GM18870 (cell line): ENCODE measurements at regions not wholly inside any gene's neighbourhood (a gene's known extent, or its start where the extent isn't known, plus 50 kb on each side); places are given as distances from the start of the nearest gene placed in this dataset.

ENCODE experiments used
- ATAC-seq: cut with Tn5 transposase; IDR thresholded peaks from one replicate; pipeline ENCODE4 v1.9.1; 2021; ENCODE audit warnings: moderate library complexity; ENCODE audit not compliant: unreplicated experiment

DNA sequence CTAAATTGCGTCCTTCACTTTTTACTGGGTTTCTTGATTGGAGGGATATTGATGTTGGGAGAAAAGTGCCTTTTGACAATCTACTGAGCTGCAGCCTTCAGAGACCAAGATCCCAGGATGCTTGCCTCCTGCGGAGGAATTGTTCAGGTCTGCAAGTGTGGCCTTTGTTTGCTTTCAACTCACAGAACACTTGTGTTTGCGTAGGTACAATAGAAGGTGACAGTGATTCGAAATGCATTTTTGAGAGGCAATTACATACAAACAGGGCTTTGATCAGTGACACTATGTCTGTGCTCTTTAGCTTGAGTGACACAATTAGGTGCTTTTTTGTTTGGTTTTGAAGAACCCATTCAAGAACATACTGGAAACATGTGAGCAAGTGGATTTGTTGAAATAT lies 600.6 kb downstream of the QKI start:
- ATAC-seq: no peak

- ATAC-seq: no peak
These were observed 600.0 kb downstream of the QKI start for GRCh38 chr6:164014346-164015087.

DNA sequence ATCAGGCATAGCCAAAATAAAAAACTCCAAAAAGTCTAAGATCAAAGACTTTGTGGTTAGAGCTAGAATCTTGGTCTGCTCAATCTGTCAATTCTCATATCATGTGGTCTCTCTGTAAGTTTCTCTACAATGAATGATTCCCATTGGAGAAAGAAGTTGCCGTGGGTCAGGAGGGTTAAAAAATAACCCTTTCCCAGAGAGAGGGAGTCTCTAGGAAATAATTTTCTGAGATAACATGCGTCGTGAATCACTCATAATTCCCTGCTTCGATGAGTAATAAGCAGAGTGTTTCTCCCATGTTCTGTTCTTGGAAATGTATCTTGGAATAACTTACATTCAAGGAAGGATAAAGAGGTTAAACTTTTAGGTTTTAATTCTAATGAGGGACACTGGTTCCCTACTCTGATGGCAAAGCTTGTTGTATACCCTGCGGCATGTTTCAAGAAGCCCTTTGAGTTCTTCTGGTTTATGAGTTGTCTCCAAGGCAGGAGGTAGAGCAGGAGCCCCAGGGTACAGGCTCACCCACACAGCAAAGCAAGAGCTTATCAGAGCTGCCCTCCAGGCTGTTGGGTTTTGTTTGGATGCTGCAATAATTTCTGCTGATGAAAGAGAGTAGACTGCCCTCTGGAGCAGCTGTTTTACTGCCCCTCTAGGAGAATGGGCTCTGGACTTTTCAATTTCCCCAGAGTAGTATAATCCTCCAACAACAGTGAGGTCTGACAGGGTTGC lies 599.1 kb downstream of the QKI start:
- ATAC-seq: no peak

GRCh38 chr6:164011321-164011720 lies 596.8 kb downstream of the QKI start:
- ATAC-seq: no peak

DNA sequence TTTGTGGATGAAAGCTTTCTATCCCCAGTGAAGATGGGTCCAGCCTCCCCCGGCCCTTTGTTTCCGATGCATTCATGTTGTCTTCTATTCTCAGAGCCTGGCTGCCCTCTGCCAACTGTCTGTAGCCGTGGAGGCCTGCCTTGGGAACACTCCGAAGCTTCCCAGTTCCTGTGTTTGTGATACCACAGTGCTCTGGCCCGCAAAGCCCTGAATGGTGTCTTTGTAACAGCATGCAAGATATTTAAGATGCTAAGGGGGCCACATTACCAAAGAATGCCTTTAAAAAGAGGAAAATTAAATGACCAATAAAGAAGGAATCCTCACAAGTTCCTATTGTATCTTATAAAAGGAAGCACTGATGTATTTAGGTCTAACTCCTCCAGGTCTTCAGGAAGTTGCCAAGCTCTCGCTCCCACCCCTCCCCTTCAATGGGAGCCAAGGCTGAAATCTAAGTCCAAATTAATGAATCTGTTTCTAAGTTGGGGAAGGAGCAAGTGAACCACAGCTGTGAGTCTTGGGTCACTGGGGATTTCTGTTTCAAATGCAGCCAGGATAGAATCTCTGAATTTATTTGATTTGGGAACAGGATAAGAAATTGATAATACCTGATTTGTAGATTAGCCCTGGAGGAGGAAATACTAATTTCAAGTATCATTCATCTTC lies 596.1 kb downstream of the QKI start:
- ATAC-seq: no peak

- no peak for ATAC-seq
These were observed 594.4 kb downstream of the QKI start for GRCh38 chr6:164008902-164009301.

GRCh38 chr6:164007881-164008280 lies 593.4 kb downstream of the QKI start:
- ATAC-seq: no peak

GRCh38 chr6:164006459-164006858 lies 591.9 kb downstream of the QKI start:
- ATAC-seq: no peak

GRCh38 chr6:164005004-164005711 lies 590.6 kb downstream of the QKI start:
- ATAC-seq: no peak

DNA sequence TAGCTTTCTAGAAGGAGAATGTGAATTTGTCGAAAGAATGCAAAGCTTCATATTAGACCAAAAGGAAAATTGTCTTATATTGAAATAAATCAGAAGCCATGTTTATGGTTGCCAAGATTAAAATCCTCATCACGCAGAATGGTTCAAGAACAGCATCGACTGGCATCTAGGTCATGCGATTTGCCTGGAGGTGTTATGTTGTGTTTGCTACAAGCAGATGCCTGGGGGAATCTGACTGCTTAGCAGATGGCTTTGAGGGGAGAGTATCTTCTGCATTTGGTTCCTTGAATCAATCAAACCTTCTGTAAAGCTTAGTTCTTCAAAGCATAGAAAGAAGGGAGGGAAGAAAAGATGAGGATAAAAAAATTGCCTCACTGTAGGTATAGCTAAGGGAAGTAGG lies 585.8 kb downstream of the QKI start:
- ATAC-seq: no peak

GRCh38 chr6:163999475-164000125 lies 585.1 kb downstream of the QKI start:
- no peak for ATAC-seq

DNA sequence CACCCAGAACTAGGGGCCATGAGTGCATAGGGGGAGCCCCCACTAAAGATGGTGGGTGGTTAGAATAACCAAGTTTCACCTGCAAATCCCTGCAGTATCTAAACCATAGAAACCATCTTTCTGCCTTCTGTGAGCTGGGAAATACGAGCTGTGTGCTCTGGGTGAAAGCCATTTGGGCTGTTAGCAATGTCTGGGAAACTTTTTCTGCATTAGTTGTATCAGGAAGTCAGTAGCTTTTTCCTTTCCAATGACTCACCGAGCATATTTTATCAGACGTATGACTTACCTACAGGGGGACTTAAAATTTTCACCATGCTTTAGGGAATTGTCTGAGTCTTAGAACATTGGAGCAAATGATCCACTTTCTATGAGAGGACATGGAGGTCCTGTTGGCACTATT lies 584.0 kb downstream of the QKI start:
- ATAC-seq: no peak

- ATAC-seq: no peak
These were observed 582.0 kb downstream of the QKI start for GRCh38 chr6:163996491-163996890.

DNA sequence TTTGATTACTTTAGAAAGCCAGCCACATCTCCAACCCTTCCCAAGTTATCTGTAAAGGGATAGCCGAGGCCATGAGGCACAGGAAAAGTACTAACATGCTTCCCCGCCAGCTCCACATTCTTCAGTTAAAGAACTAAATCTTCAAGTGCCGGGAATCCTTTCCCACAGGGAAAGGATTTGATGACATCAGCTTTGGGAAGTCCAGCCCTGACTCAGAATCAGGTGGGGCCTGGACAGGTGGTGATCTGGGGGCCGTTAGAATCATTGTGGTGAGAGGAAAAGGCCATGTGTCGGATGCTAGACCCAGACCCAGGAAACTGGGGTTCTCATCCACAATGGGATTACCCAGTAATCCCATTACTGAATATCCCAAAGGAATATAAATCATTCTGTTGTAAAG lies 580.0 kb downstream of the QKI start:
- ATAC-seq: no peak

DNA sequence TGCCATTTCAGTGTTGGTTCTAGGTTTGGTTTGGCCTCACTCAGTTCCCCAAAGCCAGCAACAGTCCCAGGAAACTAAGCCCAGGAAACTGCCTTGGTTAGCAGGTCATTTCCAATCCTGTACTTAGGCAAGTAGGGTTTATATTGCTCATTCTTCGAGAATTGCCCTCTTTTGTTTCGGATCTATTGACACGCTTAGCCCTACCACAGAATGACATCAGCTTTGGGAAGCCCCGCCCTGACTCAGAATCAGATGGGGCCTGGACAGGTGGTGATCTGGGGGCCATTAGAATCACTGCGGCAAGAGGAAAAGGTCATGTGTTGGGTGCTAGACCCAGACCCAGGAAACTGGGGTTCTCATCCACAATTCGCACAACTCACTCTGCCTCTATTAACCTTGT lies 578.2 kb downstream of the QKI start:
- ATAC-seq: no peak

- no peak for ATAC-seq
These were observed 577.5 kb downstream of the QKI start for GRCh38 chr6:163992056-163992455.

DNA sequence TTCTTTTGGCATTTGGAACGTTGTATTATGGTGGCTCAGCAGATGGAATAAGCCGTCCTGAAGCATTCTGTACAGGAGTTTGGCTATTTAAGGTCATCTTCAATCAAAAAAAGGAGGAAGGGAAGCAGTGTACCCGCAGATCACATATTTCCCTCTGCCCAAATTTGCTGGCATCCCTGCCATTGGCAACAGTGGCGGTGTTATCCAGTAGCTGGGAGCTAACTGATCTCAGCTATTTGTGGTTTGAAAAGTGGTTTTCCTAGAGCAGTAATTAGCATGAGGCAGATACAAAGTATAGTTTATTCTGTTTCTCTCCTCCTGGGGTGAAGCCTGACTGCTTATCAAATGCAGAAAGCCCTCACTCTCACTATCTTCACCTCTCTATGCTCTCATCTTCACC lies 576.8 kb downstream of the QKI start:
- ATAC-seq: no peak

- ATAC-seq: no peak
These were observed 571.8 kb downstream of the QKI start for GRCh38 chr6:163986313-163986712.

- no peak for ATAC-seq
These were observed 571.2 kb downstream of the QKI start for GRCh38 chr6:163985710-163986109.

DNA sequence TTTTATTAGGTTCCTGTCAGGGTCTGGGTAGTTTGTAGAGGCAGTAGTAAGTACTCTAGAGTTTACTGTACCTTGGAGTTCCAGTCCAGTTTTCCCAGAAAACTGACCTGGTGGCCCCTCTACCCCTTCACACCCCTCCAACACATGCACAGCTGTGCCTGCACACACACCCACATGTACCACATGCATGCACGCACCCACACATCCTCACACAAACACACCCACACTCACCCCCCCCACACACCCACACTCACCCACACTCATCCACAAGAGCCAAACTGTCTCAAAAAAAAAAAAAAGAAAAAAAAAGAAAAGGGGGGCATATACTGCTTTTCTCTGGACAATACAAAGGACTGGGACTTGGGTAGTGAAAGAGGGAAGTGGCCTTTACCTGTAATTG lies 570.5 kb downstream of the QKI start:
- ATAC-seq: no peak
